HEK293 (cell line): ENCODE measurements at regions not wholly inside any gene's neighbourhood (a gene's known extent, or its start where the extent isn't known, plus 50 kb on each side); places are given as distances from the start of the nearest gene placed in this dataset.

Experiments
- CTCF ChIA-PET: fragments of 350-600 bp; formaldehyde crosslinking; extraction: SDS; loops from one replicate; lab custom pipeline; 2021; ENCODE audit warnings: antibody characterized with exemption; lab: Yijun Ruan, JAX
- POLR2A ChIA-PET: fragments of 300-600 bp; formaldehyde crosslinking; extraction: SDS; loops from one replicate; lab custom pipeline; 2020; ENCODE audit warnings: antibody characterized with exemption, inconsistent platforms; lab: Yijun Ruan, JAX
- H3K27ac ChIP-seq: fragments of 200-500 bp; sonication (Bioruptor generic); 2 replicates; pipeline ENCODE4 v1.5.1; 2014; ENCODE audit warnings: low read depth, low read length, control low read depth, inconsistent platforms; ENCODE audit errors: extremely low read depth
- H3K36me3 ChIP-seq, 2 experiments: fragments of 200-500 bp in 1 of 2; sonication (Bioruptor generic) in 1 of 2; 1 replicate in 1 of 2; 2 replicates in 1 of 2; pipeline ENCODE4 v1.5.1; 2014 to 2017; ENCODE audit warnings: inconsistent platforms in 2 of 2, low read length in 2 of 2; ENCODE audit not compliant: control insufficient read depth in 2 of 2, insufficient read depth in 1 of 2
- H3K4me1 ChIP-seq: fragments of 200-500 bp; sonication (Bioruptor generic); 2 replicates; pipeline ENCODE4 v1.5.1; 2014; ENCODE audit warnings: mild to moderate bottlenecking, low read length, inconsistent platforms; ENCODE audit not compliant: control insufficient read depth, insufficient read depth
- H3K4me3 ChIP-seq: 2 replicates; pipeline ENCODE4 v1.5.1; 2011; ENCODE audit warnings: low read depth, mild to moderate bottlenecking, control low read depth, low read length, moderate library complexity
- H3K9me3 ChIP-seq: fragments of 200-500 bp; sonication (Bioruptor generic); 2 replicates; pipeline ENCODE4 v1.5.1; 2014; ENCODE audit warnings: low read depth, low read length, inconsistent platforms; ENCODE audit not compliant: control insufficient read depth, insufficient read depth
- BCL11A ChIP-seq: fragments of 450-650 bp; formaldehyde crosslinking; IDR thresholded peaks from 2 replicates; pipeline ENCODE4 v1.5.1; 2016; ENCODE audit warnings: low read depth, missing biosample characterization, missing genetic modification characterization
- BCL11B ChIP-seq: fragments of 450-650 bp; formaldehyde crosslinking; IDR thresholded peaks from 2 replicates; pipeline ENCODE4 v1.5.1; 2016; ENCODE audit warnings: low read depth, missing biosample characterization, missing genetic modification characterization
- FEZF1 ChIP-seq: fragments of 450-650 bp; formaldehyde crosslinking; IDR thresholded peaks from 2 replicates; pipeline ENCODE4 v1.5.1; 2016; ENCODE audit warnings: missing biosample characterization, missing genetic modification characterization
- GLI2 ChIP-seq: fragments of 450-650 bp; formaldehyde crosslinking; IDR thresholded peaks from 2 replicates; pipeline ENCODE4; 2017; ENCODE audit warnings: missing biosample characterization, missing genetic modification characterization, low read depth, borderline replicate concordance
- GLIS1 ChIP-seq: fragments of 450-650 bp; formaldehyde crosslinking; IDR thresholded peaks from 2 replicates; pipeline ENCODE4 v1.5.1; 2016; ENCODE audit warnings: missing biosample characterization, missing genetic modification characterization
- IKZF3 ChIP-seq: fragments of 450-650 bp; IDR thresholded peaks from 2 replicates; pipeline ENCODE4 v1.5.0; 2018; ENCODE audit warnings: missing biosample characterization, mild to moderate bottlenecking, missing genetic modification characterization, moderate library complexity
- OSR2 ChIP-seq: fragments of 450-650 bp; formaldehyde crosslinking; IDR thresholded peaks from 2 replicates; pipeline ENCODE4 v1.5.1; 2016; ENCODE audit warnings: missing biosample characterization, missing genetic modification characterization
- SP3 ChIP-seq: fragments of 450-650 bp; formaldehyde crosslinking; IDR thresholded peaks from 2 replicates; pipeline ENCODE4 v1.5.1; 2016; ENCODE audit warnings: missing biosample characterization, missing genetic modification characterization
- SP7 ChIP-seq: fragments of 450-650 bp; formaldehyde crosslinking; IDR thresholded peaks from 2 replicates; pipeline ENCODE4 v1.5.1; 2016; ENCODE audit warnings: missing biosample characterization, missing genetic modification characterization
- WT1 ChIP-seq: fragments of 450-650 bp; formaldehyde crosslinking; IDR thresholded peaks from 2 replicates; pipeline ENCODE4 v1.5.1; 2016; ENCODE audit warnings: missing biosample characterization, missing genetic modification characterization
- ZBTB17 ChIP-seq: fragments of 450-650 bp; formaldehyde crosslinking; IDR thresholded peaks from 2 replicates; pipeline ENCODE4 v1.5.1; 2016; ENCODE audit warnings: missing biosample characterization, missing genetic modification characterization
- ZBTB8A ChIP-seq: fragments of 450-650 bp; formaldehyde crosslinking; IDR thresholded peaks from 2 replicates; pipeline ENCODE4 v1.5.1; 2016; ENCODE audit warnings: missing biosample characterization, missing genetic modification characterization
- ZIC2 ChIP-seq: fragments of 450-650 bp; formaldehyde crosslinking; IDR thresholded peaks from 2 replicates; pipeline ENCODE4 v1.5.1; 2016; ENCODE audit warnings: missing biosample characterization, missing genetic modification characterization
- ZNF423 ChIP-seq: fragments of 450-650 bp; formaldehyde crosslinking; IDR thresholded peaks from 2 replicates; pipeline ENCODE4 v1.5.1; 2016; ENCODE audit warnings: missing biosample characterization, missing genetic modification characterization
- ZNF530 ChIP-seq: fragments of 450-650 bp; formaldehyde crosslinking; IDR thresholded peaks from 2 replicates; pipeline ENCODE4 v1.5.1; 2016; ENCODE audit warnings: low read depth, missing biosample characterization, missing genetic modification characterization
- ZNF561 ChIP-seq: fragments of 450-650 bp; IDR thresholded peaks from 2 replicates; pipeline ENCODE4 v1.5.1; 2018; ENCODE audit warnings: missing biosample characterization, missing genetic modification characterization, borderline replicate concordance
- ZNF843 ChIP-seq: fragments of 450-650 bp; formaldehyde crosslinking; IDR thresholded peaks from 2 replicates; pipeline ENCODE4 v1.5.1; 2016; ENCODE audit warnings: missing biosample characterization, missing genetic modification characterization
- ZSCAN30 ChIP-seq: fragments of 450-650 bp; IDR thresholded peaks from 2 replicates; pipeline ENCODE4 v1.5.1; 2018; ENCODE audit warnings: missing biosample characterization, mild to moderate bottlenecking, missing genetic modification characterization, moderate library complexity
- TF ChIP-seq, protein P1 (sequence below): fragments of 450-650 bp; formaldehyde crosslinking; IDR thresholded peaks from 2 replicates; pipeline ENCODE4 v1.5.1; 2017; ENCODE audit warnings: missing biosample characterization, missing genetic modification characterization
- TF ChIP-seq, protein P2 (sequence below): fragments of 450-650 bp; IDR thresholded peaks from 2 replicates; pipeline ENCODE4 v1.5.1; 2018; ENCODE audit warnings: missing biosample characterization, mild to moderate bottlenecking, missing genetic modification characterization

DNA sequence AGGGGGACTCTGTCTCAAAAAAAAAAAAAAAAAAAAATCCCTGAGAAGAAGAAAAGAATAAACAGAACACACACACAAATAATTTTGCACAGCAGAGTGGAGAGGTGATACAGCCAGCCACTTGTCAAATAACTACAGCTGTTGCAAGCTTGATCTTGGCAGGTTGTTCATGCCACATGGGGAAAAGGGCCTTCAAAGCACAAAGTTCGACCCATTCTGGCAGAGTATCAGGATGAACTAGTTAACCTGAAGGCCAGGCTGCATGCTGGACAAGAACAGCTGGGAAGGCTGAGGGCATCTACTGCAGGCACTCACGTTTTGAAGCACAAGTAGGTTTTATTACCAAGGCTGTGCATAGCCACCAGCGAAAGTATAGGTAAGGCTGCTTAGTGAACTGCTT is 104.1 kb downstream of the KCTD15 start:
- H3K36me3 ChIP-seq, result no peaks in the 10 kb centered on the region; a peak in 1 of 3 replicates
- no peak overlapping the region for H3K27ac ChIP-seq
- no peak for TF ChIP-seq WT1
- H3K9me3 ChIP-seq, result peaks cover 9% of the 10 kb centered on the region; the same call in 1 of the 2 replicates
- POLR2A ChIA-PET, result no interaction called here
- no peak overlapping the region for H3K4me3 ChIP-seq
- peaks cover 21% of the 10 kb centered on the region for H3K4me1 ChIP-seq
- CTCF ChIA-PET, result interaction anchor here (1.0 to 1.2 kb wide), 2 partner anchors 106 to 245 kb away, joined by 3 to 5 read pairs; no protein-coding TSS in a partner anchor

DNA sequence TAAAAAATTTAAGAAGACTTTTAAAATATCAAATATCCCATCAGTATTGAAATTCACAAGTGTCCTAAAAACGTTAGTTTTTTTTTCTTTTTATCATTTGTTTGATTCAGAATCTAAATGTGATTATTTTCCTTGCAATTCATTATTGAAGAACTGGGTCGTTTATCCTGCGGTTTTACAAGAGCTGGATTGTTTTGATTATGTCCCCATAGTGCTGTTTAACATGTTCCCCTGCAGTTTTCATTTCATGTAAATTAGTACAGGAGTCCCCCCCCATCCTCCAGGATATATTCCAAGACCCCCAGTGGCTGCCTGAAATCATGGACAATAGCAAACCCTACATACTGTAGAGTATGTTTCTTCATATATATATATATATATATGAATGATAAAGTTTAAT is 105.7 kb downstream of the KCTD15 start:
- H3K27ac ChIP-seq, result no peak overlapping the region
- H3K36me3 ChIP-seq, result no peaks in the 10 kb centered on the region; a peak in 1 of 3 replicates
- POLR2A ChIA-PET, result no interaction called here
- H3K4me1 ChIP-seq, result peaks cover 23% of the 10 kb centered on the region
- no peak overlapping the region for H3K4me3 ChIP-seq
- H3K9me3 ChIP-seq, result peaks cover 4% of the 10 kb centered on the region; the same call in 1 of the 2 replicates
- TF ChIP-seq, protein P1, sequence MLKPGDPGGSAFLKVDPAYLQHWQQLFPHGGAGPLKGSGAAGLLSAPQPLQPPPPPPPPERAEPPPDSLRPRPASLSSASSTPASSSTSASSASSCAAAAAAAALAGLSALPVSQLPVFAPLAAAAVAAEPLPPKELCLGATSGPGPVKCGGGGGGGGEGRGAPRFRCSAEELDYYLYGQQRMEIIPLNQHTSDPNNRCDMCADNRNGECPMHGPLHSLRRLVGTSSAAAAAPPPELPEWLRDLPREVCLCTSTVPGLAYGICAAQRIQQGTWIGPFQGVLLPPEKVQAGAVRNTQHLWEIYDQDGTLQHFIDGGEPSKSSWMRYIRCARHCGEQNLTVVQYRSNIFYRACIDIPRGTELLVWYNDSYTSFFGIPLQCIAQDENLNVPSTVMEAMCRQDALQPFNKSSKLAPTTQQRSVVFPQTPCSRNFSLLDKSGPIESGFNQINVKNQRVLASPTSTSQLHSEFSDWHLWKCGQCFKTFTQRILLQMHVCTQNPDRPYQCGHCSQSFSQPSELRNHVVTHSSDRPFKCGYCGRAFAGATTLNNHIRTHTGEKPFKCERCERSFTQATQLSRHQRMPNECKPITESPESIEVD (tag by site-specific recombination), result peak; percentile 88
- TF ChIP-seq ZNF423 (tag by site-specific recombination) (peak; percentile 83), OSR2 (peak; percentile 16; the same call in 1 of the 2 replicates), ZNF530 (no peak), SP3 (tag by site-specific recombination) (no peak), SP7 (tag by site-specific recombination) (no peak), IKZF3 (tag by site-specific recombination) (peak; percentile 59; the same call in 1 of the 2 replicates), BCL11B (0 out of 2 replicates have a peak, but pooled peaks have one; percentile 19), ZNF843 (peak; percentile 59; the same call in 1 of the 2 replicates), ZBTB17 (tag by site-specific recombination) (no peak), ZNF561 (tag by site-specific recombination) (no peak), BCL11A (tag by site-specific recombination) (no peak), ZBTB8A (peak; percentile 44; the same call in 1 of the 2 replicates), GLI2 (tag by site-specific recombination) (peak; percentile 56; the same call in 1 of the 2 replicates), ZIC2 (tag by site-specific recombination) (peak; percentile 88), ZSCAN30 (tag by site-specific recombination) (0 out of 2 replicates have a peak, but pooled peaks have one; percentile 44), GLIS1 (peak; percentile 93), FEZF1 (tag by site-specific recombination) (peak; percentile 53)
- TF ChIP-seq, protein P2, sequence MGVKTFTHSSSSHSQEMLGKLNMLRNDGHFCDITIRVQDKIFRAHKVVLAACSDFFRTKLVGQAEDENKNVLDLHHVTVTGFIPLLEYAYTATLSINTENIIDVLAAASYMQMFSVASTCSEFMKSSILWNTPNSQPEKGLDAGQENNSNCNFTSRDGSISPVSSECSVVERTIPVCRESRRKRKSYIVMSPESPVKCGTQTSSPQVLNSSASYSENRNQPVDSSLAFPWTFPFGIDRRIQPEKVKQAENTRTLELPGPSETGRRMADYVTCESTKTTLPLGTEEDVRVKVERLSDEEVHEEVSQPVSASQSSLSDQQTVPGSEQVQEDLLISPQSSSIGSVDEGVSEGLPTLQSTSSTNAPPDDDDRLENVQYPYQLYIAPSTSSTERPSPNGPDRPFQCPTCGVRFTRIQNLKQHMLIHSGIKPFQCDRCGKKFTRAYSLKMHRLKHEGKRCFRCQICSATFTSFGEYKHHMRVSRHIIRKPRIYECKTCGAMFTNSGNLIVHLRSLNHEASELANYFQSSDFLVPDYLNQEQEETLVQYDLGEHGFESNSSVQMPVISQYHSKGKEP (tag by site-specific recombination), result peak; percentile 77
- TF ChIP-seq, all 188 proteins: peak for 13
- CTCF ChIA-PET, result interaction anchor here (0.6 kb wide), 1 partner anchor 87 kb away, joined by 3 read pairs; no protein-coding TSS in a partner anchor
